ENCODE measurements at regions not wholly inside any gene's neighbourhood (a gene's known extent, or its start where the extent isn't known, plus 50 kb on each side); places are given as distances from the start of the nearest gene placed in this dataset.

GRCh38 chr2:17319090-17319489 lies 199.2 kb downstream of the RAD51AP2 start:
- Histone ChIP-seq H3K4me3 (no peak overlapping the region), H3K27me3 (no peaks in the 10 kb centered on the region), H3K36me3 (no peaks in the 10 kb centered on the region), H3K4me1 (no peaks in the 10 kb centered on the region), H3K9me3 (no peaks in the 10 kb centered on the region), H3K27ac (no peak overlapping the region)
- DNase-seq = no peak
- TF ChIP-seq CTCF (IDR thresholded peaks at IDR 0.05) (no peak), POLR2A (IDR thresholded peaks at IDR 0.05) (no peak)
- intact Hi-C loops (cut with DNase I) = no loop called here

- intact Hi-C loops (cut with DNase I) = no loop called here
- Histone ChIP-seq H3K9me3 (no peaks in the 10 kb centered on the region), H3K4me3 (no peak overlapping the region), H3K36me3 (no peaks in the 10 kb centered on the region), H3K27me3 (no peaks in the 10 kb centered on the region), H3K27ac (no peak overlapping the region), H3K4me1 (no peaks in the 10 kb centered on the region)
- WGBS, 2 donors = 71 to 90% methylated on average over 2 of the region's 2 CpGs
- no peak for TF ChIP-seq CTCF (IDR thresholded peaks at IDR 0.05)
- no peak for TF ChIP-seq POLR2A (IDR thresholded peaks at IDR 0.05)
- no peak for DNase-seq
Observed at GRCh38 chr2:17318013-17318412, 200.2 kb downstream of the RAD51AP2 start.

- 59 to 60% methylated on average over 4 to 5 of the region's 5 CpGs for WGBS, 2 donors
- H3K27ac ChIP-seq = no peak overlapping the region
- H3K4me1 ChIP-seq = no peaks in the 10 kb centered on the region
- H3K4me3 ChIP-seq = no peak overlapping the region
- H3K27me3 ChIP-seq = no peaks in the 10 kb centered on the region
- H3K9me3 ChIP-seq = no peaks in the 10 kb centered on the region
- no peak for DNase-seq
- TF ChIP-seq POLR2A (IDR thresholded peaks at IDR 0.05) (no peak), CTCF (IDR thresholded peaks at IDR 0.05) (no peak)
- no peaks in the 10 kb centered on the region for H3K36me3 ChIP-seq
- intact Hi-C loops (cut with DNase I) = no loop called here
Observed at GRCh38 chr2:17317439-17317976, 200.7 kb downstream of the RAD51AP2 start.

- Histone ChIP-seq H3K36me3 (no peaks in the 10 kb centered on the region), H3K27ac (no peak overlapping the region), H3K27me3 (no peaks in the 10 kb centered on the region), H3K9me3 (no peaks in the 10 kb centered on the region), H3K4me3 (no peak overlapping the region), H3K4me1 (no peaks in the 10 kb centered on the region)
- TF ChIP-seq CTCF (IDR thresholded peaks at IDR 0.05) (no peak), POLR2A (IDR thresholded peaks at IDR 0.05) (no peak)
- DNase-seq = no peak
- intact Hi-C loops (cut with DNase I) = no loop called here
- WGBS, 2 donors = 66 to 78% methylated on average over 4 of the region's 4 CpGs
Observed at GRCh38 chr2:17313261-17313660, 205.0 kb downstream of the RAD51AP2 start.

- H3K27me3 ChIP-seq = no peaks in the 10 kb centered on the region
- no peaks in the 10 kb centered on the region for H3K4me1 ChIP-seq
- TF ChIP-seq POLR2A (IDR thresholded peaks at IDR 0.05) (no peak), CTCF (IDR thresholded peaks at IDR 0.05) (no peak)
- WGBS, 2 donors = 33 to 43% methylated on average over 1 of the region's 1 CpG
- H3K4me3 ChIP-seq = no peak overlapping the region
- no peaks in the 10 kb centered on the region for H3K36me3 ChIP-seq
- no peak overlapping the region for H3K27ac ChIP-seq
- DNase-seq = no peak
- no peaks in the 10 kb centered on the region for H3K9me3 ChIP-seq
- intact Hi-C loops (cut with DNase I) = no loop called here
Observed at GRCh38 chr2:17311771-17312511, 206.3 kb downstream of the RAD51AP2 start.

Data from esophagus squamous epithelium (tissue), 5 donors.